ENCODE measurements at regions not wholly inside any gene's neighbourhood (a gene's known extent, or its start where the extent isn't known, plus 50 kb on each side); places are given as distances from the start of the nearest gene placed in this dataset.

GRCh38 chrX:152024710-152025109 is 50.2 kb upstream of the GABRE start:
- WGBS (ENCODE audit: insufficient coverage, low coverage, missing lambda C conversion rate), result 55% methylated on average over 3 of the region's 3 CpGs
- no peaks in the 10 kb centered on the region; the same call in 2 of the 3 replicates for H3K36me3 ChIP-seq (ENCODE audit: control insufficient read depth, insufficient read depth, low read length)
- DNase-seq (ENCODE audit: extremely low read depth in 1 of 4, low spot score in 3 of 4) (no peak), ATAC-seq (no peak), FAIRE-seq (no peak)
- in situ Hi-C loops (cut with MboI) (no loop called here), intact Hi-C loops (cut with micrococcal nuclease) (no loop called here)
- no peak overlapping the region for H2AFZ ChIP-seq (ENCODE audit: low read depth, low read length)
- H3K4me3 ChIP-seq, result no peak overlapping the region
- no peak overlapping the region; a peak in 1 of 4 replicates for H3K9ac ChIP-seq (ENCODE audit: insufficient read depth in 1 of 2, low read depth in 2 of 2, low read length in 2 of 2)
- TF ChIP-seq PBX2 (CRISPR knock-in tag; IDR thresholded peaks at IDR 0.05; ENCODE audit: low read depth), result no peak
- no peak for TF ChIP-seq PBX2 (tag; conservative IDR thresholded peaks at IDR 0.05; ENCODE audit: low read depth)
- TF ChIP-seq NFIC (IDR thresholded peaks at IDR 0.05), result peak; percentile 54
- no peak for TF ChIP-seq TRIM28 (IDR thresholded peaks at IDR 0.05)
- H3K9me1 ChIP-seq (ENCODE audit: control insufficient read depth, insufficient read depth, low read length), result no peaks in the 10 kb centered on the region
- no peak overlapping the region for H3K4me2 ChIP-seq (ENCODE audit: insufficient read depth, low read length)
- ChIA-PET POLR2A (no interaction called here), CTCF (ENCODE audit: low intra/inter-chr PET ratio) (no interaction called here)
- no peak overlapping the region for H3K27ac ChIP-seq (ENCODE audit: extremely low read depth, low read depth, low read length)
- no peaks in the 10 kb centered on the region for H3K9me3 ChIP-seq (replicated peaks; ENCODE audit: control insufficient read depth, insufficient read depth, low read depth, low read length)
- no TSS peak for BruUV-seq (replicated peaks)
- H4K20me1 ChIP-seq (replicated peaks; ENCODE audit: control insufficient read depth, insufficient read depth, low read length), result no peaks in the 10 kb centered on the region
- H3K79me2 ChIP-seq (ENCODE audit: control insufficient read depth, insufficient read depth, low read length), result no peaks in the 10 kb centered on the region
- H3K4me1 ChIP-seq (replicated peaks in 1 of 2; ENCODE audit: control insufficient read depth in 2 of 2, insufficient read depth in 2 of 2, low read length in 2 of 2), result peaks cover 3 to 17% of the 10 kb centered on the region in 2 experiments; a peak in 2 of 5 replicates
- no peaks in the 10 kb centered on the region for H3K27me3 ChIP-seq (ENCODE audit: control insufficient read depth in 2 of 2, insufficient read depth in 2 of 2, low read length in 2 of 2)
